IPS-18c (cell line): ENCODE measurements at regions not wholly inside any gene's neighbourhood (a gene's known extent, or its start where the extent isn't known, plus 50 kb on each side); places are given as distances from the start of the nearest gene placed in this dataset.

ENCODE experiments used
- H3K4me3 ChIP-seq: 2 replicates; pipeline ENCODE4 v1.7.0; 2013; ENCODE audit warnings: low read depth, mild to moderate bottlenecking, low read length, moderate library complexity; ENCODE audit not compliant: insufficient read depth
- H3K9me3 ChIP-seq: one replicate; pipeline ENCODE4 v1.6.1; 2013; ENCODE audit warnings: mild to moderate bottlenecking, low read length, moderate library complexity; ENCODE audit not compliant: control insufficient read depth, insufficient read depth

DNA sequence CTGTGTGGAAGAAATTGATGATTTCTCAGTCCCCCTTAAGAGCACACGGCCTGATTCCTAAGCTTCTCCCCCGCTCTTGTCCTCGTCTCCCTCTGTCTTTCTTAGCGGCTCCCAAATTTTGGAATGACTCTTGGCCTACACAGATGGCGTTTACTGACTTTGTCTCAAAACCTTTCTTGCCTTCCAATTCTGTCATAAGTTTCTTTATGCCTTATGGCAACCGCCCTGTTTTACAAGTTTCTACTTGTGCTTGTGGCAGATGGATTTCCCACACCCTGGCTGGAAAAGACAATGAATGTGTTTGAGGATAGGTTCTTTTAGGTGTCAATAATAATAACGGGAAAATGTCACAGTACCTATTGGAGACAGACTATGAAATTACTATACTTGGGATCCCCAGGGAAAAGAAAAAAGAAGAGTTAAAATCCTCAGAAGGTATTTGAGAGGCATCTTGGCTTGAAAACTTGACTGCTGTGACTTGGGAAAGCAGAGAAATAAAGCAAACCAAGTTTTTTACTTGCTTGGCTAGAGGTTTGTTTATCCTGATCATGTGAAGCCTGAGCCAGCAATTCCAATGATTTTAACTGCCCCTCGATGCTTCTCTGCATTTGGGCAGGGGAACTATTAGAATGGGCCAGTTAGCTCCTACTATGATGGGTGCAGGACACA, 276.4 kb downstream of the HRH4 start:
- Histone ChIP-seq H3K4me3 (no peak overlapping the region), H3K9me3 (no peaks in the 10 kb centered on the region)

DNA sequence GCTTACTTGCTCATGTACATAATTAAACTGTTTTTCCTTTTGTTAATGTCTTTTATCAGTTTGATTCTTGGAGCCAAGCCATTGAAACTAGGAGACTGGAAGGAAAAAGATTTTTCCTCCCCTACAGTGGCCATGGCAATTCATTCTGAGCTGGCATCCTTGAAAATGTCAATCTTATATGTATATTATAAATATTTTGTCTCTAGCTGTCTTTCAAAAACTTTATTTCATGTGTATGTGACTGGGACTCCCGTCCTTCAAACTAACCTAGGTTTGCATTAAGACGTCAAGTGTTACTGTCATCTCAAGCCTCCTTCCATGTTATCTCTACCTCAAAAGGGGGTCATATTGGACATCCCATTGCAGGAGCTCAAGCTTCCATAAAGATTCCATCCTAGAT, 280.4 kb downstream of the HRH4 start:
- Histone ChIP-seq H3K9me3 (no peaks in the 10 kb centered on the region), H3K4me3 (no peak overlapping the region)

DNA sequence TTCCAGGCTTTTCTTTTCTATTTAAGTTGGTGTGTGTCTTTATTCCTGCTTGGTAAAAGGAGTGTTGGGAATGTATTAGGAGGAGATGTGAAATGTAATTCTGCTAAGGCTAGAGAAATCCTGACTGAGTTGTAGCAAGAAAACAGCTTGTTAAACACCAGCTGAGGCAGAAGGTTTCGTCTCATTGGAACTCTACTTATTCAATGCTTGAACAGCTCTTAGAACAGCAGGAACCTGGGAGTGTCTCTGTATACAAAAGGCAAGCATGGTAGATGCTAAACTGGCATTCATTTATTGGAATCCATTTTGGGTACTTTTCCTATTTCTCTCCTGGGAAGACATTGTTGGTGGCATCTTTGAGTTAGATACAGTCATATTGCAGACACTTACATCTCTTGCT, 280.9 kb downstream of the HRH4 start:
- no peaks in the 10 kb centered on the region for H3K9me3 ChIP-seq
- H3K4me3 ChIP-seq, result no peak overlapping the region

DNA sequence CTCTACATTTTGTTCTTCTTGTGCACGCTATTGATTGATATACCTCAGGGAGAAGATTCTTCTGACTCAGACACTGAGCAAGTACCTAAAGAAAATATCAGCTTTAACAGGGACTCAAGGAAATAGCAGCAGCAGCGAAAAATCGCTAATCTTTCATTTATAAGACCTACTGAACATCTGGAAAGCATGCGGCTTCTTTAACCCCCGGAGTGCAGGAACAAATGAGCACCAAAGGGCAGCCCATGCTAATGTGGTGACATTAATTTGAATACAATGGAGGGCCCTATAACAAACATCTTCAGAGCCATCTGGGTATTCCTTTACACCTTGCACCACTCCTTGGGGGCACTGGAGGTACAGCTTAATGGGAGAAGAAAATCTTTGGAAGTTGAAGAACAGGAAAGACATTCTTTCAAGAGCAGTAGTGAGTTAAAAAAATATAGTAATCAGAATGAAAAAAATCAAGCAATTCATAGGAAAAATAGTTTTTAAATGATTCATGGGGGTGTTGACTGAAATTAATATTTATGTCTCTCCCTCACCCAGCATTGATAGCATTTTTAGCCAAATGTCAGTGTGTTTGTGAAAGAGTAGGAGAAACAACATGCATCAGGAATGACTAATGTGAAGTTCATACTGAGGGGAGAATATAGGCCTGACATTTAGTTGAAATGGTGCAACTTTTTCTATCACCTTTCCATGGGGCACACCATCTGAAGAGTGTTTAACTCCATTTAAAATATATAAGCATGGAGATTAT, 281.7 kb downstream of the HRH4 start:
- Histone ChIP-seq H3K4me3 (no peak overlapping the region), H3K9me3 (no peaks in the 10 kb centered on the region)

DNA sequence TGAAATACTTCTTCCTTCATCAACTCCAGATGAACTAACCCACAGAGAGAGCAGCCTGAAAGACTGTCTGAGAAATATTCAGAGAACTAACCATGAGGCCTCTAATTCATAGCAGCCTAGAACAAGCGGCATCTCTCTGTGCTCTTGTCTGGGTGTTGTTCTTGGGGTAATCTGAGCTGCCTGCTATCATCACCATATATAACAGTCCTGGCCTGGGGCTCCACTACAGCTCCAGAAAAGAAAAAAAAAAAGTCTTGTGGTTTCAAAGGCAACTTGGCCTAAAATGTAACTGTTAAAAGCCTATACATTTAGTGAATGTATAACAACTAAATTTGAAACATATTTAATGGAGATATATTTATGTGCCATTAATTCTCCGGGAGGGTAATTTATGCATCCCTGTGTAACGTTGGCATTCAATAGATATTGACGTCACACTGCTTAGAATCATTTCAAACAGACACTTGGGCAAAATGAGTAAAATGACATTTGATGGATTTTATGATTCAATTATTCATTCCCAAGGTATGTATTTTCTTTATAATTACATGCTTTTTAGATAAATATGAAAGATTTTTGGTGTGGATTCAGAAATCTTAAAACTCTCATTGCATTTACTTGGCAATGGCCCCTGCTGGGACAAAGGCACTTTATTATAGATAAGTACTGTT, 294.3 kb downstream of the HRH4 start:
- no peak overlapping the region for H3K4me3 ChIP-seq

DNA sequence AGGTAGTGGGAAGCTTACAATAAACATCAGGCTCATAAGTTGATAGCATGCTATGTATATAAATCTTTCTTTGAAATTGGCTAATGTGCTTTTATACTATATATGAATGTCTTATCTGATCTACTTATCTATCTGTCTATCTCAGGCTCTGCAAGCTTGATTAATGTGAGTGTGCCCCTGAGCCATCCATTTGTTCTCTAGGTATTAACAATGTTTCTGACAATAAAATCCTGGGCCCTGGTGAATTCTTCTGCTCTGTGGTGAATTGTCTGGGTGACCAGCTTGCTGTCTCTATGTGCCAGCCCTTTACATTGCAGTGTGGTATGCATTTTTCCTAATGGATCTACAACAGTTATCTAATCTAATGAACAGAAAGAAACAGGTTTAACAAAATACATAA, 295.9 kb downstream of the HRH4 start:
- Histone ChIP-seq H3K9me3 (peaks cover 2% of the 10 kb centered on the region), H3K4me3 (no peak overlapping the region)

More for the DNA sequence above, 294.3 kb downstream of the HRH4 start:
- H3K9me3 ChIP-seq, result no peaks in the 10 kb centered on the region

DNA sequence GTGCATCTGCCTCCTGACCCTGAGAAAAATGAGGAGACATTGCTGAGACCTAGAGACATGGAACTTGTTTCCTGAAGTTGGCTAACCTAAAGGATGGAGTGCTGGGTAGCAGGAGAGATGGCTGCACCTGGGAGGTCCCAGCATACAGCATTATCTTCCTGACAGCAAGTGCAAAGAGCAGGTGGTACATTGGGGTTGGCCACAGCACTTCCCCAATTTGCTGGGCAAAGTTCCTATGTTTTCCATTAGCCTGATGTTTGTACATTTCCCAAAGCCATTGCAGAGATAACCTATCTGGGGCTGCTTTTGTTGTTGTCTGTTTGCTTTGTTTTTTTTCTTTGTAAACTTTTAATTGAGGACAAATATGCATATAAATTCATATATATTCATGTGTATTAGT, 296.7 kb downstream of the HRH4 start:
- peaks cover 2% of the 10 kb centered on the region for H3K9me3 ChIP-seq

DNA sequence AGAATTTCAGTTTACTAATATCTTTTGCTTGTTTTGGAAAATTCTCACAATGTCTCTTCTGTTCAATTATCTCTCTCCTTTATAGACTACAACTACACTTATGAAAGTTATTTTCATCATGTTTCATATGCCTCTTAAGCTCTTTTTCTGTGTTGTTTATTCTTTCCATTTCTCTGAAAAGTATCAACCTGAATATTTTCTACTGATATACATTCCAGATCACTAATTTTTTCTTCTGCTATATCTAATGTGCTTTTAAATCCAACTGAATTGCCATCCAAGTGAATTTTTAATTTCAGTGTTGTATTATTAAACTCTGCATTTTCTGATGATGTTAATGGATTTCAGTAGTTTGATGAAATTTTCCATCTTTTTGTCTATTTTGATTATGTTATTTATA, 301.3 kb downstream of the HRH4 start:
- H3K9me3 ChIP-seq, result peaks cover 2% of the 10 kb centered on the region
- H3K4me3 ChIP-seq, result no peak overlapping the region

More for the DNA sequence above, 296.7 kb downstream of the HRH4 start:
- H3K4me3 ChIP-seq, result no peak overlapping the region

DNA sequence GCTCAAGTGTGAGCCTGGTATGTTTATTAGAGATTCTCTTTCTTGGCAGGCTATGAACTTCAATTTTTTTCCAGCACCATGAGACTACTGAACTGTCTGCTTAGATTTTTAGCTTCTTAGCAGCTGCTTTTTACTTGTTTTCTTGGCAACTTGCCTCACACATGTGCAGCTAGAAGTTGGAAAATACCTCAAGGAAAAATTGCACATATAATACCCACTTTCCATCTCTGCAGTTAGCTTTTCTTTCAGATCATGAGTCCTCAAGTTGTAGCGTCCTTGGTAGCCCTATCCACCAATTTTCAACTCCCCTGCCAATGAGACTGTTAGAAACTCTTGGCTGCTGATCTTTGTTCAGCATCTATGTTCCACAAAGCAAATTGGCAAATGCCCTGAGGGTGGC, 302.1 kb downstream of the HRH4 start:
- no peak overlapping the region for H3K4me3 ChIP-seq
- peaks cover 2% of the 10 kb centered on the region for H3K9me3 ChIP-seq

DNA sequence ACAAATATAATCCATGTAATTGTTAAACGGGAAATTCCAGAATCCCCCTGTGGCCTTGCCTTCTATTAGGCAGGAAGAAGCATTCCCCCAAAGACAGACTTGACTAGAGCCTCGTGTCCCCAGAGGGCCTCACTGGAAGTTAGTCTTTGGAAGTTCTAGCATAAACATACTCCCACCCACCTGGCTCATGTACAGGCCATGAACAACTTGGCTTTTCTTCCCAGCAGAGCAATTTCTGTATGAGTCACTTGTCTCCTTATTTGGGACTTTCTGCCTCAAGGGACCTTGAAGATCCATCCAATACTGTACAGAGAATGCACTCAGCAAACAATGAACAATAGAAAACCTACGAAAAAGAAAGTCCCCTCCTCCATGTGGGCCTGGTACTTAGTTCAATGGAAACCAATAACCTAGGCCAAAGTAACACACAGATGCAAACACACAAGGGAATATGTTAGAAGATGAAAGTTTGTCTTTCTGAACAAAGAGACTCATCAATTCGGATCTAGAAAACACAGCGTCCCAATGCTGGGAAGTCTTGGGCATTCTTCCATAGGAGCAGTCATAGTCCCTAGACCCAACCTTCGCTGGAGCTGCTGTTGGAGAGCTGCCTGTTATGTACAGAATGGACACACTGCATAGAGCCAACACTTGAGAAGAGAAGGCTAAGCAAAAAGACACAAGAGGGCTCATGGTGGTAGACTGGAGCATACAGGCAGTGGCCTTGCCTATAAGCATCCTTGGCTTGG, 303.5 kb downstream of the HRH4 start:
- peaks cover 2% of the 10 kb centered on the region for H3K9me3 ChIP-seq
- no peak overlapping the region for H3K4me3 ChIP-seq

DNA sequence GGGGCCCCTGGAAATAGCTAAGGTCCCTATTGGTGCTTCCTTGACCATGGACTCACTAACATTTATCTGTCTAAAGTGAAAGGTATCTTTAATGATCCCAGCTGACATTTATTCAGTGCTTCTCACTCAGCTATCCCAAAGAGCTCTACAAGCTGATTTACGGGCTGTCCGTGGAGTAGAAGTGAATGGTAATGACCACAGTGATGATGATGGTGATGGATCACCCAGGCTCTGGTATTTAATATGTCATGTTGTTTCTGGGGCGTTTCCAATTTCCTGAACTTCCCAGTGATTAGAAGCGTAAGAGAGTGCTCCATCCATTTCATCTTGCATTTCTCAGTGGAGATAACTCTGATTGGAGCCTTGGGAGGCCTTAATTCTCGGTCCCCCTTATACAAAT, 304.3 kb downstream of the HRH4 start:
- no peak overlapping the region for H3K4me3 ChIP-seq
- peaks cover 2% of the 10 kb centered on the region for H3K9me3 ChIP-seq

DNA sequence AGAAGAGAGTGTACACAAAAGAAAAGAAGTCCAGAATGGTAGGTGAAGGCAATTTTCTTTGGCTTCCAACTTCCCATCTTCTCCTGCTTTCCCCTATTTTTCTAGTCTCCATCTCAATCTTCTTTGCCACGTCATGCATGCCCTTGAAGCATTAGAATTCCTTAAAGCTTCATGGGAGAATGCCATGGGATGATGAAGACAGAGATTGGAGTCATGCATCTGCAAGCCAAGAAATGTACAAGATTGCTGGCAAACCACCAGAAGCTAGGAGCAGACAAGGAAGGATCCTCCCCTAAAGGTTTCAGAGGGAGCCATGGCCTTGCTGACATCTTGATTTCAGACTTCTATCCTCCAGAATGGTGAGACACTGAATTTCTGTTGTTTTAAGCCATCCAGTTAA, 305.9 kb downstream of the HRH4 start:
- Histone ChIP-seq H3K9me3 (no peaks in the 10 kb centered on the region), H3K4me3 (no peak overlapping the region)

DNA sequence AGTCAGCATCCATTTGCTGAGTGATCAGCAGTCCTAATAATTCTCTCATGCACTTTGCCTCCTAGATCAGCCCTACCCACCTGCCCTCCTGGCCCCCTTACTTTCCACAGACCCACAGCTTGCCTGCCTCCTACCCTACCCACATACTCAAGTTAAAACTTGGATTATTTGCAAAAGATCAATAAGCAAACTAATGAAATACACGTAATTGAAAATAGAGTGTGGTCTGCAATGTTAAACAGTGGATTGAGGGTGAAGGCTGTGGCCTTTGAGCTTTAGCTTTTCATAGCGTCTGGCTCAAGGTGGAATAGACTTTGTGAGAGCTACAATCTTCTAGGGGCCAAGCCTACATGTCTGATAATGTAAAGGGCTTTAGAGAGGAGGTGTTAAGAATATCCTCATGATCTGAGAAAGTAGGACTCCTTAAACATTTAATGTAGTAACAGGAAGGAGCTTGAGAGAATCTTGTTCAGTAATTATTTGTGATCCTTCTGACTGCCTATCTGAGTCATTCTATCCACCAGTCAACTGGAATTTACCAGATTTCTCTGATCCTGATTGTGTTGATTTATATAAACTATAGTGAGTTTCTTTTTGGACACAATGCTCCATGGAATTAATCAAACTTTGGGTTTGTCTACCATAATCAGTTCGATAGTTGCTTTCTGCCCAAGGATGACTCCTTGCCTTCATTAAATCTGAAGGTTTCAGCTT, 310.0 kb downstream of the HRH4 start:
- Histone ChIP-seq H3K9me3 (no peaks in the 10 kb centered on the region), H3K4me3 (no peak overlapping the region)

DNA sequence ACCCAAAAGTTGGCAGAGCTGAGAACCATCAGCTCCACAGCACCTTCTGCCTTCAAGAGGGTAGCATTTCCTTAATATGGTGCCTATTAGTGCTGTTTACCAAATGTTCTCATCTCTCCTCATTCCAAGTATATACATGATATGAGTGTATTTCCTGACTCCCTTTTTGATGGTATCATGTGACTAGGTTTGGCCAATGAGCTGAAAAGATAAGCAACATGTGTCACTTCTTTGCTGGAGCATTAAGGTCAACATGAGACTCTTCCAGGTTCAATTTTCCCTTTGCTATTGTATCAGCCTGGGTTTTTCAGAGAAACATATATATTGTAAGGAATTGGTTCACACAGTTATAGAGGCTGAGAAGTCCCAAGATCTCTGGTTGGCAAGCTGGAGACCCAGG, 310.9 kb downstream of the HRH4 start:
- Histone ChIP-seq H3K4me3 (no peak overlapping the region), H3K9me3 (no peaks in the 10 kb centered on the region)

DNA sequence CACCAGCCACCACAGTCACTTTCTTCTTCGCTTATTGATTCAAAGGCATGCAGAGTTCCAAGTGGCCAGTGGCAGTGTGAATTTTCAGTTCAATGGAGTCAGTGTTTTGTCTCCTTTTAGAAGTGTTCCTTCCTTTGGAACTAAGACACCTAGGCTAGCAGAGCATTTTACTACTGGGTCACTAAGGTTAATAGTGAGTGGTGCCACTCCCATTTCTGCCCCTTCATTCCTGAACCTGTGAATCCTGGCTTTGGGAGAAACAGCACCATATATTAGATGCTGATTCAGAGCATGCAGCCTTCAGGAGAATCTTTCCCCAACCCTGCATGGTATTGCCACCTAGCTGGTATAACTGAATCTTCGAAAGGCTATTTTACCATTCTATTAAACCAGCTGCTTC, 312.7 kb downstream of the HRH4 start:
- Histone ChIP-seq H3K4me3 (no peak overlapping the region), H3K9me3 (no peaks in the 10 kb centered on the region)

DNA sequence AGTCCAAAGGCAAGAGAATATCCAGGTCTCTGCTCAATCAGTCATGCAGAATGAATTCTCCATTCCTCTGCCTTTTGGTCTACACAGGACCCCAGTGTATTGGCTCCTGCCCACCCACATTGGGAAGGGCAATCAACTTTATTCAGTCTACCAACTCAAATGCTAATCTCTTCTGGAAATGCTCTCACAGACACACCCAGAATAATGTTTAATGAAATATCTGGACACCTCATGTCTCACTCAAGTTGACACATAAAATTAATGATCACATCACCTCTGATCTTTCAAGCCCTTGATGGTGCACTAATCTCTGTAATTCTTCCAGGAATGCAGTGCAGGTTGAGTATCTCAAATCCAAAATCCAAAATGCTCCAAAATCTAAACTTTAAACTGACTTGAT, 315.6 kb downstream of the HRH4 start:
- Histone ChIP-seq H3K9me3 (no peaks in the 10 kb centered on the region), H3K4me3 (no peak overlapping the region)

DNA sequence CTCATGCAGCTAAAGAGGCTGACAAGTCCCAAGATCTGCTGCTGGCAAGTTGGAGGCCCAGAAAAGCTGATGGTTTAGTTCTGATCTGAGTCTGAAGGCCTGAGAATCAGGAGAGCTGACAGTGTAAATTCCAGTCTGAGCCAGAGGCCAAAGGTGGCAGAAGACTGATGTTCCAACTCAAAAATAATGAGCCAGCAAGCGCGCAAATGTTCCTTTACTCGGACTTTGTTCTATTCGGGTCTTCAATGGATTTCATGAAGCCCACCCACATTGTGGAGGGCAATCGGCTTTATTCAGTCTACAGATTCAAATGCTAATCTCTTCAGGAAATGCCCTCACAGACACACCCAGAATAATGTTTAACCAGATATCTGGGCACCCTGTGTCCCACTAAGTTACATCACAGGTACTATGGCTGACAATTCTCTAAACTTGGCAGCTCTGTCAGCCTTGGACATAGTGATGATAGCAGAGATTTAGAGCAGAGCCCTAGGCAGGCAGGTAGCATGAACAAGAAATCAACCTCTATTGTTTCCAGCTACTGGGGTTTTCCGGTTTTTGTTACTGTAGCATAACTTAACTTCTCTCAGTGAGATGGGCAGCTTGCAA, 318.5 kb downstream of the HRH4 start:
- no peak overlapping the region for H3K4me3 ChIP-seq
- H3K9me3 ChIP-seq, result no peaks in the 10 kb centered on the region
